Gastroesophageal sphincter (tissue), 3 donors: ENCODE measurements at regions not wholly inside any gene's neighbourhood (a gene's known extent, or its start where the extent isn't known, plus 50 kb on each side); places are given as distances from the start of the nearest gene placed in this dataset.

Experiments
- CTCF ChIP-seq, 4 experiments: fragments of 200-600 bp in 2 of 4; fragments of 450-650 bp in 2 of 4; sonication (generic) in 1 of 4; IDR thresholded peaks; one replicate each; pipeline ENCODE4 v1.5.1; 2017 to 2019; ENCODE audit warnings: antibody characterized with exemption in 4 of 4, mild to moderate bottlenecking in 2 of 4, moderate library complexity in 2 of 4
- EP300 ChIP-seq: sonication (generic); formaldehyde crosslinking; IDR thresholded peaks from one replicate; pipeline ENCODE4 v1.6.1; 2017; ENCODE audit warnings: antibody characterized with exemption, mild to moderate bottlenecking
- POLR2A ChIP-seq, 2 donors: fragments of 450-650 bp; IDR thresholded peaks; one replicate each; pipeline ENCODE4 v1.6.1; 2017; ENCODE audit warnings: antibody characterized with exemption in 2 of 2, mild to moderate bottlenecking in 2 of 2, moderate library complexity in 1 of 2
- POLR2AphosphoS5 ChIP-seq: sonication (generic); formaldehyde crosslinking; IDR thresholded peaks from one replicate; pipeline ENCODE4 v1.6.1; 2017; ENCODE audit warnings: antibody characterized with exemption

DNA sequence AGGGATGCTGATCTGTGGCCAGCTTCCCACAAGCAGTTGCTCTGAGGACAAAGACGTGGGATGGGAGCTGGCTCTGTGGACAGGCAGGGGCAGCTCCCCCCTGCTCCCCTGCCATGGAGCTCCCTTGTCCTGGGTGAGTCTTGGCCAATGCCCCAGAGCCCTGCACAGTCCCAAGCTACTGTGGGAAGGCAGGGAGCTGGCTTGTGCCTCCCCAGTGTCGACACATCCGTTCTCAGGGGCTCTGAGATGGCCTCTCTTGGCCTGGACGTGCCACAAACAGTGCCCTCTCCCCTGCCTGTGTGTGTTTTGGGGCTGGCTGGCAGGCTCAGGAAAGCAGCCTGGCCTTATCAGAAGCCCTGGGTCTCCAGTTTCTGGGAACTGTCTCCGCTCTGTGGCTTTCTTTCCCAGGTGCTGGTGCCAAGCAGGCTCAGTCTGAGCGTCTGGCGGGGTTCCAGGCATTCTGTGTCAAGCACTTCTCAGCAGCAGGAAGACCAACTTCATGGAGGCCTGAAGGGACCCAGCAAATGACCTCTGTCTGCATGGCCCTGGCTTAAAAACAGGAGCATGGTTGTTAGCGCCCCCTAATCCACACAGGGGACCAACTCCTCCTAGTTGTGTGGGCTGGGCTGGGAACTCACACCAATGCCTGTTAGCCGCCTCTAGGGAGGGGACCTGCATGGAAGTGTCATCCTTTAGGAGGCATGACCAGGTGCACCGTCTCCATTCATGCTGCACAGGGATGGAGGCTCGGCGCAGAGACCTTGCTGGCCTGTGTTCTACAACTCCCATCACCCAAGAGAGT, 375.2 kb downstream of the RPS24 start:
- TF ChIP-seq CTCF (IDR thresholded peaks at IDR 0.05) (no peak), POLR2A (IDR thresholded peaks at IDR 0.05) (no peak), POLR2AphosphoS5 (peak; percentile 63), EP300 (no peak)
